Fibroblast of mammary gland (primary cell): ENCODE measurements at regions not wholly inside any gene's neighbourhood (a gene's known extent, or its start where the extent isn't known, plus 50 kb on each side); places are given as distances from the start of the nearest gene placed in this dataset.

ENCODE experiments used
- DNase-seq: peaks from one replicate; pipeline ENCODE4 v3.0.0-alpha.2; 2010; ENCODE audit warnings: low read depth
- H3K4me3 ChIP-seq: 2 replicates; pipeline ENCODE4 v1.5.1; 2011; ENCODE audit warnings: low read depth, mild to moderate bottlenecking, low read length, moderate library complexity; ENCODE audit not compliant: control insufficient read depth
- CTCF ChIP-seq: conservative IDR thresholded peaks from 2 replicates; pipeline ENCODE4 v1.5.1; 2011; ENCODE audit warnings: low read depth, low read length, inconsistent platforms; ENCODE audit not compliant: control insufficient read depth, insufficient read depth

GRCh38 chr12:88431246-88431645, 149.0 kb downstream of the KITLG start:
- H3K4me3 ChIP-seq = no peak overlapping the region
- no peak for TF ChIP-seq CTCF
- no peak for DNase-seq

GRCh38 chr12:88432531-88433490, 147.5 kb downstream of the KITLG start:
- H3K4me3 ChIP-seq = no peak overlapping the region
- DNase-seq = peak; percentile 72
- TF ChIP-seq CTCF = no peak

- H3K4me3 ChIP-seq = no peak overlapping the region
- TF ChIP-seq CTCF = no peak
- DNase-seq = peak; percentile 37
Observed at GRCh38 chr12:88433997-88434703, 146.1 kb downstream of the KITLG start.

- H3K4me3 ChIP-seq = no peak overlapping the region
- no peak for DNase-seq
- no peak for TF ChIP-seq CTCF
Observed at GRCh38 chr12:88435334-88436076, 144.8 kb downstream of the KITLG start.

GRCh38 chr12:88437226-88437625, 143.0 kb downstream of the KITLG start:
- no peak for TF ChIP-seq CTCF
- no peak overlapping the region for H3K4me3 ChIP-seq
- DNase-seq = no peak
